Peyer's patch (tissue), 4 donors: ENCODE measurements at regions not wholly inside any gene's neighbourhood (a gene's known extent, or its start where the extent isn't known, plus 50 kb on each side); places are given as distances from the start of the nearest gene placed in this dataset.

Experiments
- POLR2A ChIP-seq, 2 donors: fragments of 450-650 bp; IDR thresholded peaks; one replicate each; pipeline ENCODE4 v1.5.1; 2017; ENCODE audit warnings: antibody characterized with exemption in 2 of 2, mild to moderate bottlenecking in 2 of 2, moderate library complexity in 2 of 2
- TF ChIP-seq, protein P1 (sequence below), 6 experiments: fragments of 450-650 bp in 4 of 6; fragments of 200-600 bp in 2 of 6; sonication (generic) in 1 of 6; IDR thresholded peaks; one replicate each; pipeline ENCODE4 v1.5.1; 2017 to 2019; ENCODE audit warnings: antibody characterized with exemption in 6 of 6, mild to moderate bottlenecking in 3 of 6, moderate library complexity in 1 of 6

DNA sequence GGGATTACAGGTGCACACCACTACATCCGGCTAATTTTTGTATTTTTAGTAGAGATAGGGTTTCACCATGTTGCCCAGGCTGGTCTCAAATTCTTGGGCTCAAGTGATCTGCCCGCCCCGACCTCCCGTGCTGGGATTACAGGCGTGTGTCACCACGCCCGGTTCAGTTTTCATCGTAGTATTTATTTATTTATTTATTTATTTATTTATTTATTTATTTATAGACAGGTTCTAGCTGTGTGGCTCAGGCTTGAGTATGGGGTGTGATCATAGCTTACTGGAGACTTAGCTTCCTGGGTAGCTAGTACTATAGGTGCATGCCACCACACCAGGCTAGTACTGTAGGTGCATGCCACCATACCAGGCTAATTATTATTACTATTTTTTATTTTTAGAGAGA lies 64.1 kb upstream of the STOX2 start:
- TF ChIP-seq, protein P1, sequence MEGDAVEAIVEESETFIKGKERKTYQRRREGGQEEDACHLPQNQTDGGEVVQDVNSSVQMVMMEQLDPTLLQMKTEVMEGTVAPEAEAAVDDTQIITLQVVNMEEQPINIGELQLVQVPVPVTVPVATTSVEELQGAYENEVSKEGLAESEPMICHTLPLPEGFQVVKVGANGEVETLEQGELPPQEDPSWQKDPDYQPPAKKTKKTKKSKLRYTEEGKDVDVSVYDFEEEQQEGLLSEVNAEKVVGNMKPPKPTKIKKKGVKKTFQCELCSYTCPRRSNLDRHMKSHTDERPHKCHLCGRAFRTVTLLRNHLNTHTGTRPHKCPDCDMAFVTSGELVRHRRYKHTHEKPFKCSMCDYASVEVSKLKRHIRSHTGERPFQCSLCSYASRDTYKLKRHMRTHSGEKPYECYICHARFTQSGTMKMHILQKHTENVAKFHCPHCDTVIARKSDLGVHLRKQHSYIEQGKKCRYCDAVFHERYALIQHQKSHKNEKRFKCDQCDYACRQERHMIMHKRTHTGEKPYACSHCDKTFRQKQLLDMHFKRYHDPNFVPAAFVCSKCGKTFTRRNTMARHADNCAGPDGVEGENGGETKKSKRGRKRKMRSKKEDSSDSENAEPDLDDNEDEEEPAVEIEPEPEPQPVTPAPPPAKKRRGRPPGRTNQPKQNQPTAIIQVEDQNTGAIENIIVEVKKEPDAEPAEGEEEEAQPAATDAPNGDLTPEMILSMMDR (IDR thresholded peaks at IDR 0.05), result no peak
- TF ChIP-seq POLR2A (IDR thresholded peaks at IDR 0.05), result no peak
